ENCODE measurements at regions not wholly inside any gene's neighbourhood (a gene's known extent, or its start where the extent isn't known, plus 50 kb on each side); places are given as distances from the start of the nearest gene placed in this dataset.

DNA sequence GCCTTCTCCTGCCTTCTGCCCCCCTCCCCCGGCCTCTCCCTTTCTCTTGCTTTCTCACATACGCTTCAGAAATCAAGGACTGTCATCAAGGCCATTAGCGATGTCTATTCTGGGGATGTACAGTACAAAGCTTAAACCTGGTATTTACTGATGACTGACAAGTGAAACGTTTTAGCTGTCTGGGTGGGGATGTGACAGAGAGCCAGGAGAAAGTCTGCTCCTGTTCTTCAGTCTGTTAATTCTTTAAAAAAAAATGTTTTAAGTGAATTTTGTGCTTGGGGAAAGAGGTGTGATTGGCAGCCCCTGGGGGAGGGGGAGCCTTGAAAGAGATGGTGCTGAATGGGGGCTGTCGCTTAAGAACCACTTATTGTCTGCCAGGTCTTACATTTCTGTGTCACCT is 283.0 kb upstream of the PLXNA2 start:
- H3K36me3 ChIP-seq = no peaks in the 10 kb centered on the region
- TF ChIP-seq, protein P1, sequence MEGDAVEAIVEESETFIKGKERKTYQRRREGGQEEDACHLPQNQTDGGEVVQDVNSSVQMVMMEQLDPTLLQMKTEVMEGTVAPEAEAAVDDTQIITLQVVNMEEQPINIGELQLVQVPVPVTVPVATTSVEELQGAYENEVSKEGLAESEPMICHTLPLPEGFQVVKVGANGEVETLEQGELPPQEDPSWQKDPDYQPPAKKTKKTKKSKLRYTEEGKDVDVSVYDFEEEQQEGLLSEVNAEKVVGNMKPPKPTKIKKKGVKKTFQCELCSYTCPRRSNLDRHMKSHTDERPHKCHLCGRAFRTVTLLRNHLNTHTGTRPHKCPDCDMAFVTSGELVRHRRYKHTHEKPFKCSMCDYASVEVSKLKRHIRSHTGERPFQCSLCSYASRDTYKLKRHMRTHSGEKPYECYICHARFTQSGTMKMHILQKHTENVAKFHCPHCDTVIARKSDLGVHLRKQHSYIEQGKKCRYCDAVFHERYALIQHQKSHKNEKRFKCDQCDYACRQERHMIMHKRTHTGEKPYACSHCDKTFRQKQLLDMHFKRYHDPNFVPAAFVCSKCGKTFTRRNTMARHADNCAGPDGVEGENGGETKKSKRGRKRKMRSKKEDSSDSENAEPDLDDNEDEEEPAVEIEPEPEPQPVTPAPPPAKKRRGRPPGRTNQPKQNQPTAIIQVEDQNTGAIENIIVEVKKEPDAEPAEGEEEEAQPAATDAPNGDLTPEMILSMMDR (IDR thresholded peaks at IDR 0.05) = no peak
- no peak overlapping the region for H3K4me3 ChIP-seq
- H3K27me3 ChIP-seq (replicated peaks; ENCODE audit: insufficient read depth) = no peaks in the 10 kb centered on the region
- H3K4me1 ChIP-seq (ENCODE audit: control insufficient read depth in 1 of 2, low read depth in 2 of 2) = no peaks in the 10 kb centered on the region
- ATAC-seq (ENCODE audit: insufficient number of reproducible peaks, low FRiP score, low read depth) (no peak), DNase-seq (ENCODE audit: low spot score) (no peak)
- H3K9me3 ChIP-seq = no peaks in the 10 kb centered on the region
- no peak overlapping the region for H3K27ac ChIP-seq

DNA sequence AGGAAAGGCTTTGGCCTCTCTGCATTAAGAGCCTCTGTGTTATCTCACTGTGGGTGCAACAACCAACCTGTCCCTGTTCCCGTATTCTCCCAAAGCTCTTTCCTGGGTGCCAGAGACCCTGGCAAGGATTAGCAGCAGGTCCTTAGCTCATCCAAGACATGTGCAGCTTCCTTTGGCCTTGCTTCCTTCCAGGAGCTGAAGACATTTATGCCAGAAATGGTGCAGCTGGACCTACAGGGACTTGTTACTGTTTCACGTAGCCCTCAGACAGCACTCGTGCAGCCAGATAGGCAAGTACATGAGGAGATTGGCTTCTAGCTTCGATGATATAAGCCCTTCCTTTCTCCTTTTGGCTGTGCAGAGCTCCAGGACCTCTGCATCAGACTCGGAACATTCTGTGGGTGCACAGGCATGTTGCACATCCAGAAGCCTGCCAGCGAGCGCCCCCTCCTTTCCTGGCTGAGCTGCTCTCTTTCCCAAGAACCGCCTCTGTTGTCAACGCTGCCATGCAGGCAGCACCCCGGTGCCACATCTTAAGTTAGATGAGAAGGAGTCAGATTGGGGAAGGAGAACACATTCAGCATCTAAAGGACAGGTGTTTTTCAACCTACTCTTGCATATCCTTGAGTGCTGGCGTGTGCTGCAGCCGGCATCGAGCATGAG is 284.5 kb upstream of the PLXNA2 start:
- no peak overlapping the region for H3K27ac ChIP-seq
- TF ChIP-seq, protein P1 (IDR thresholded peaks at IDR 0.05) = no peak
- H3K27me3 ChIP-seq (replicated peaks; ENCODE audit: insufficient read depth) = no peaks in the 10 kb centered on the region
- H3K36me3 ChIP-seq = no peaks in the 10 kb centered on the region
- ATAC-seq (ENCODE audit: insufficient number of reproducible peaks, low FRiP score, low read depth) (no peak), DNase-seq (ENCODE audit: low spot score) (no peak)
- H3K9me3 ChIP-seq = no peaks in the 10 kb centered on the region
- no peaks in the 10 kb centered on the region for H3K4me1 ChIP-seq (ENCODE audit: control insufficient read depth in 1 of 2, low read depth in 2 of 2)
- H3K4me3 ChIP-seq = no peak overlapping the region

DNA sequence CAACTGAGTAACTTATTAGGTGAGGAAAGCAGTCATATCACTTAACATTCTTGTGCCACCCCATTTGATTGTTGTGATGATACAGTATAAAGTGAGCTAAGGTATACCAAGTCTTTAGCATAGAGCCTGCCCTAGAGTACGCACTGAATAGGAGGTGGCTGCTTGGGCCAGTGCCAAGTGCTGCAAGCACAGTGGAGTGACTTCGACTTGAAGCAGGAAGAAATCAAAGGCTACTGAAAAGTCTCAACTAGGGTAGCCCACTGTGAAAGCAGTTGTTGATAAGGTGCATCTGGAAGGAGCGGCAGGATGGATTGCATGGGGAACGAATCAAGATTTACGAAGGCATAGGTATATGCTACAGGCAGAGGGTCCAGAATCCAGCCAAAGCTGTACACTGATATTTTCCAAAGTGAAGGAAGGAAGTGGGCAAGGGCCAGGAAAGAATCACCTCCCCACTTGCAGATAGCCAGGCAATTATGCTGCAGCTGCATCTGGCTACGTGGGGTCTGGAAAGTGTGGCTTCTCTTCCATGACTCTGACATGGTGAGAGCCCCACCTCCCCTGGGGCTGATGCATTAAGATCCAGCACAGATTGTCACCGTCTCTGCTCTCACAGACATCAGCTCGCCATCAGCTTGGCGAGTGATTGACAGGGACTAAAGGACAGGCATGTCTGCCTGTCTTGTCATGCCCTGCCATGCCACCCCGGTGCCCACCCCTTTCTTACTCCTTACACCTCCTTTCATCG is 287.0 kb upstream of the PLXNA2 start:
- no peaks in the 10 kb centered on the region for H3K4me1 ChIP-seq (ENCODE audit: control insufficient read depth in 1 of 2, low read depth in 2 of 2)
- H3K27ac ChIP-seq = no peak overlapping the region
- H3K27me3 ChIP-seq (replicated peaks; ENCODE audit: insufficient read depth) = no peaks in the 10 kb centered on the region
- DNase-seq (ENCODE audit: low spot score) (no peak), ATAC-seq (ENCODE audit: insufficient number of reproducible peaks, low FRiP score, low read depth) (no peak)
- H3K9me3 ChIP-seq = no peaks in the 10 kb centered on the region
- TF ChIP-seq, protein P1 (IDR thresholded peaks at IDR 0.05) = no peak
- H3K36me3 ChIP-seq = no peaks in the 10 kb centered on the region
- no peak overlapping the region for H3K4me3 ChIP-seq

DNA sequence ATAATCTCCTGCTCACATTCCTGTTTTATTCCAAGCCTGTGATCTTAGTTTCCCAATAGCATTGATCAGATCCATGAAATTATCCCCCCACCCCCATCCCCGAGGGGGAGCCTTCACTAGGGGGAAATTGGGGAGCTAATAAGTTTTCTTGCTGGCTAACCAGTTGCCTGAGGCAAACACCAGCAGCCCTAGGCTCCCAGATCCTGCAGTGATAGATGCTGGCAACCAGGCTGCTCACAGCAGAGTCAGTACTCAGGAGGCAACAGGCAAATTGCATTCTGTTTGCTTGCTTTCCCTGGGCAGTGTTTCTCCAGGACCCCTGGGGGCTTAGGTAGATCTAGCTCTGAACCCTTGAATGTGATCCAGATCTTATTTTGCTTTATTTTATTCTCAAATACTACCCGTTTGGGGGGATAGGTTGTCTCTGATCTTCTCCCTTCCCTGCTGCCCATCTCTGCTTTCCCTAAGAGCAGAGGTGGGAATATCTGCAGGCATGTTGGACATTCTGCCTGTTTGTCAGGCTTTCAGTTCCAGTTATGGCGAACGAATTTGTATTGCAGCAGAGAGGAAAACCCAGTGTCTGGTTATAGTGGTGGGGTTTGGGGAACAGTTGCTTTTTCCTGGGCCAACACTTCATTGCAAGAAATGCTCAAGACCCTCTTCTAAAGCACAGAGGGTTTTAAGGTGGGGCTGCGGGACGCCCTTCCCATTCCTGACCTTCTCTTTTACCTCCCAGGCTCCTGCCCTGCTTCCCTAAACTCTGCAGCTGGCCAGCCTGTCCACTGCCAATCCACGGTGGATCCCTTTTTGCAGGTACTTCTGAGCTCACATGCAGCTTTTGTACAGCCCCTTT is 289.8 kb upstream of the PLXNA2 start:
- ATAC-seq (ENCODE audit: insufficient number of reproducible peaks, low FRiP score, low read depth) = no peak
- TF ChIP-seq, protein P1 (IDR thresholded peaks at IDR 0.05) = no peak
- H3K4me3 ChIP-seq = no peak overlapping the region

DNA sequence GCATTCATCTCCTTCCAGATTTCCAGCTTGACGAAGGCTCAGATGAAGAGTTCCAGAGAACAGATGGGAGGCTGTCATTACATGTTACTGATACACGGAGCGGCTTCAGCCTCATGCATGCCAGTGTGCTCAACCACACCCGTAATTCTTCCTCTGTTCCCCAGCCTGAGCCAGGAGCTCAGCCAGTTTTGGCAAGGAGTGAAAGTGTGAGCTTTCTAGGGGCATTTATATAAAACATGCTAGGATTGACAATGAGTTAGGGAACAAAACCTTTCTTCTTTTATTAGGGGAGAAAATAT is 290.4 kb upstream of the PLXNA2 start:
- ATAC-seq (ENCODE audit: insufficient number of reproducible peaks, low FRiP score, low read depth) = no peak
- Histone ChIP-seq H3K27ac (no peak overlapping the region), H3K4me1 (ENCODE audit: control insufficient read depth in 1 of 2, low read depth in 2 of 2) (no peaks in the 10 kb centered on the region), H3K36me3 (no peaks in the 10 kb centered on the region), H3K4me3 (no peak overlapping the region), H3K9me3 (no peaks in the 10 kb centered on the region), H3K27me3 (replicated peaks; ENCODE audit: insufficient read depth) (no peaks in the 10 kb centered on the region)
- no peak for DNase-seq (ENCODE audit: low spot score)
- TF ChIP-seq, protein P1 (IDR thresholded peaks at IDR 0.05) = no peak

More for the DNA sequence above, 289.8 kb upstream of the PLXNA2 start:
- no peak overlapping the region for H3K27ac ChIP-seq
- DNase-seq (ENCODE audit: low spot score) = no peak
- no peaks in the 10 kb centered on the region for H3K4me1 ChIP-seq (ENCODE audit: control insufficient read depth in 1 of 2, low read depth in 2 of 2)
- no peaks in the 10 kb centered on the region for H3K9me3 ChIP-seq
- H3K36me3 ChIP-seq = no peaks in the 10 kb centered on the region
- H3K27me3 ChIP-seq (replicated peaks; ENCODE audit: insufficient read depth) = no peaks in the 10 kb centered on the region

Measured in thoracic aorta (tissue), 2 donors.